ENCODE measurements at regions not wholly inside any gene's neighbourhood (a gene's known extent, or its start where the extent isn't known, plus 50 kb on each side); places are given as distances from the start of the nearest gene placed in this dataset.

DNA sequence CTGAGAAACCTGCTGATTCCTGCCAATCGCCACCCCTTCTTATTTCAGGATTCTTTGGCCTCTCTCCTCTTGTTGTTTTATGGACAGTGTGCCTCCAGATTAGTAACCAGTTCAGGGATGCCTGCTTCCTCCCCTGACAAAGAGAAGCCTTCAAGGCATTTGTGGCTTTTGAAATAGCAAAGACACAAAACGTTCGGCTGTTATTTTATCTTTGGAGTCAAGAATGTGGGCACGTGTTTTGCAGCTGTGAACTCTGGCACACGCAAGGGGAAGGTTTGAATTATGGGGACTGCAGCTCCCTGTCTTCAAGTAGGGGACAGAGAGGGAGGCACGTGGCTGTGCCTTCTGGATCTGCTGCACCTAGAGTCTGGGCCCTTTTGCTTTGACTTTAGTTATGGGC, 157.9 kb upstream of the GRB10 start:
- TF ChIP-seq, protein P1, sequence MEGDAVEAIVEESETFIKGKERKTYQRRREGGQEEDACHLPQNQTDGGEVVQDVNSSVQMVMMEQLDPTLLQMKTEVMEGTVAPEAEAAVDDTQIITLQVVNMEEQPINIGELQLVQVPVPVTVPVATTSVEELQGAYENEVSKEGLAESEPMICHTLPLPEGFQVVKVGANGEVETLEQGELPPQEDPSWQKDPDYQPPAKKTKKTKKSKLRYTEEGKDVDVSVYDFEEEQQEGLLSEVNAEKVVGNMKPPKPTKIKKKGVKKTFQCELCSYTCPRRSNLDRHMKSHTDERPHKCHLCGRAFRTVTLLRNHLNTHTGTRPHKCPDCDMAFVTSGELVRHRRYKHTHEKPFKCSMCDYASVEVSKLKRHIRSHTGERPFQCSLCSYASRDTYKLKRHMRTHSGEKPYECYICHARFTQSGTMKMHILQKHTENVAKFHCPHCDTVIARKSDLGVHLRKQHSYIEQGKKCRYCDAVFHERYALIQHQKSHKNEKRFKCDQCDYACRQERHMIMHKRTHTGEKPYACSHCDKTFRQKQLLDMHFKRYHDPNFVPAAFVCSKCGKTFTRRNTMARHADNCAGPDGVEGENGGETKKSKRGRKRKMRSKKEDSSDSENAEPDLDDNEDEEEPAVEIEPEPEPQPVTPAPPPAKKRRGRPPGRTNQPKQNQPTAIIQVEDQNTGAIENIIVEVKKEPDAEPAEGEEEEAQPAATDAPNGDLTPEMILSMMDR (IDR thresholded peaks at IDR 0.05), result no peak
- no peak for TF ChIP-seq POLR2A (IDR thresholded peaks at IDR 0.05)

Measured in thyroid gland (tissue), 4 donors.